Coronary artery (tissue), 2 donors: ENCODE measurements at regions not wholly inside any gene's neighbourhood (a gene's known extent, or its start where the extent isn't known, plus 50 kb on each side); places are given as distances from the start of the nearest gene placed in this dataset.
"Not testable (repeated sequence)": the region's sequence is repeated elsewhere in the genome, so short reads cannot be mapped to it uniquely, and the experiment has no call there.

Experiments
- DNase-seq: peaks from one replicate; pipeline ENCODE4 v3.0.0-alpha.2; 2017; ENCODE audit warnings: low spot score
- H3K27ac ChIP-seq, 2 donors: fragments of 200-600 bp; sonication (generic); one replicate each; pipeline ENCODE4 v1.5.1; 2016 to 2019
- H3K4me3 ChIP-seq: fragments of 200-600 bp; sonication (generic); 2 replicates; pipeline ENCODE4 v1.5.1; 2016; ENCODE audit warnings: mild to moderate bottlenecking, moderate library complexity
- CTCF ChIP-seq: fragments of 200-600 bp; sonication (generic); IDR thresholded peaks from one replicate; pipeline ENCODE4 v1.5.1; 2019; ENCODE audit warnings: antibody characterized with exemption

DNA sequence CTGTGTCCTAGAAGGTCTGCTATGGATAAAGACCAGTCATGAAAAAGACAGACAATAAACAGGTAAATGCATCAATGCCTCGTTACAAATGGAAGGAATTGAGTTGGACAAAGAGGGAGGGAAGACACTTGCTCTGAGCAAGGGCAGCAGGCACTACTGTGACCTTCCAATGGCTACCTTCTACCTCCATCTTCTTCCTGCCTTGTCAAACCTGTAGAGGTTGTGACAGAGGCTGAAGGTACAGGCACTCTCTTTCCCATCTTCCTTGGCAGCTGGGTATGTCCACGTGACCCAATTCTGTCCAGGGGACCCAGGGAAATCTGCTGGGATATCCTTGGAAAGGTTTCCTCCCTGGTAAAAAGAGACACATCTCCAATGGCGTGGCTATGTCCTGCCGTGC, 274.8 kb downstream of the TFAP2C start:
- DNase-seq = no peak
- Histone ChIP-seq H3K4me3 (no peak overlapping the region), H3K27ac (no peak overlapping the region)
- no peak for TF ChIP-seq CTCF

- Histone ChIP-seq H3K4me3 (no peak overlapping the region), H3K27ac (no peak overlapping the region)
- no peak for DNase-seq
- no peak for TF ChIP-seq CTCF
These were observed 281.0 kb downstream of the TFAP2C start for GRCh38 chr20:56909918-56910714.

DNA sequence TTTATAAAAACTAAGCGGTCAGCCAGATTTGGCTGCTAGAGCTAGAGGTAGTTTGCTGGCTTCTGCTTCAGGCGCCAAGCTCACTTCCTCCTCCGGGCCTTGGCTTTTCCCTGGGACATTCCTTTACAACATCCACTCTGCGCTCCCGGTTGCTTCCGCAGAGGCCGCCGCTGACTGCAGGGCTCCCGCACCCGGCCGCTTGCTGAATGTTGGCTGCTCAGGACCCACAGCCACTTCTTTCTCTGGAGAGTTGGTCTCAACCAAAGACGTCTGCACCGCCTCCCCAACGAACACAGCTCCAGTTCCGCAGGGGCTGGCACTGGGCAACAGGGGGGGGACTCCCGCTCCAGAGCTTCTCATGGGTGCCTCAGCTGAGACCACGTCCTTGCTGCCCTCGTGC, 282.8 kb downstream of the TFAP2C start:
- DNase-seq = no peak
- TF ChIP-seq CTCF = no peak
- no peak overlapping the region for H3K4me3 ChIP-seq
- H3K27ac ChIP-seq = no peak overlapping the region

DNA sequence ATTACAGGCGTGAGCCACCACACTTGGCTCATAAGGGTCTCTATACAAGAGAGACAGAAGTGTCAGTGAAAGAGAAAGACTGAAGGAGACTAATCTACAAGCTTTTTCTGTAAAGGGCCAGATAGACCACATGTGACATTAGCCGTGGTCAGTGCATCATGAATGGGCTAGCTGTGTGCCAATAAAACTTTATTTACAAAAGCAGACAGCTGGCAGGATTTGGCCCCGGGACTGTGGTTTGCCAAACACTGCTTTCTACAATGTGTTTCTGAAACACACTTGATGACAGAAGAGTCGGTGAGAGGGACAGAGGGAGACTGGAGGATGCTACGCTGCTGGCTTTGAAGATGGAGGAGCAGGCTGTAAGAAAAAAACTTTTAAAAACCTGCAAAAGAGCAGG, 285.4 kb downstream of the TFAP2C start:
- DNase-seq = no peak
- no peak overlapping the region for H3K27ac ChIP-seq
- TF ChIP-seq CTCF = no peak
- no peak overlapping the region for H3K4me3 ChIP-seq

DNA sequence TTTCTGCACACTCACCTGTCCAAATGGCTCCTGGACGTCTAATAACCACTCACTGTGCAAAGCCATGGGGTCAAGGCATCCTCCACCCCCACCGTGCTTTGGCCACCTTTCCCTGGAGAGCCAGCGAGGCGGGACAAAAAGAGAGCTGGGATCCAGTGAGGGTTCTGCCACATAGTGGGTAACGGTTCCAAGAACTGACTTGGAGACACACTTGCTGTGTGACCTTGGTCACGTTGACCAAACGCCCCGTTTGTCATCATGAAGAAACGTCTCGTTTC, 287.2 kb downstream of the TFAP2C start:
- H3K27ac ChIP-seq = no peak overlapping the region
- DNase-seq = no peak
- no peak for TF ChIP-seq CTCF
- no peak overlapping the region for H3K4me3 ChIP-seq

DNA sequence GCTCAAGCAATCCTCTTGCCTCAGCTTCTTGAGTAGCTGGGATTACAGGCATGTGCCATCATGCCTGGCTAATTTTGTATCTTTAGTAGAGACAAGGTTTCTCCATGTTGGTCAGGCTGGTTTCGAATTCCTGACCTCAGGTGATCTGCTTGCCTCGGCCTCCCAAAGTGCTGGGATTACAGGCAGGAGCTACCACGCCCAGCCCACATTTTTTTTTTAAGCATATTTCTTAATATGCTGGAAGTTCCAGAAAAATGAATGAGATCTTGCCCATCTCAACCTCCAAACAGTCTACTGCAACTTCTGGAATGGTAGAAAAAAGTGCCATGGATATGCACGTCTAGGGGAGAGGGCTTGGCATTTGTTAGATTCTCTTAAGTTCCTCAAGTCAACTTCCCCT, 290.9 kb downstream of the TFAP2C start:
- H3K27ac ChIP-seq, DNase-seq, H3K4me3 ChIP-seq: not testable (repeated sequence)

GRCh38 chr20:56922497-56922896, 293.4 kb downstream of the TFAP2C start:
- H3K27ac ChIP-seq = no peak overlapping the region
- TF ChIP-seq CTCF = no peak
- no peak for DNase-seq

More at GRCh38 chr20:56922497-56922896, 293.4 kb downstream of the TFAP2C start:
- no peak overlapping the region for H3K4me3 ChIP-seq
